Activated naive CD4-positive, alpha-beta T cell treated with anti-CD3 and anti-CD28 coated beads, Interleukin-2, amount 50 U/mL, for 24 hours (primary cell): ENCODE measurements at regions not wholly inside any gene's neighbourhood (a gene's known extent, or its start where the extent isn't known, plus 50 kb on each side); places are given as distances from the start of the nearest gene placed in this dataset.
"Not testable (repeated sequence)": the region's sequence is repeated elsewhere in the genome, so short reads cannot be mapped to it uniquely, and the experiment has no call there.

Source experiments
- H3K27ac Mint-ChIP-seq: one replicate; pipeline ENCODE4 v1.8.0; 2021; ENCODE audit warnings: mild to moderate bottlenecking, mixed read lengths
- H3K27me3 Mint-ChIP-seq: one replicate; pipeline ENCODE4 v1.8.0; 2021; ENCODE audit warnings: mixed read lengths
- H3K36me3 Mint-ChIP-seq: one replicate; pipeline ENCODE4 v1.8.0; 2021; ENCODE audit warnings: mixed read lengths
- H3K4me1 Mint-ChIP-seq: one replicate; pipeline ENCODE4 v1.8.0; 2021; ENCODE audit warnings: mixed read lengths
- H3K4me3 Mint-ChIP-seq: one replicate; pipeline ENCODE4 v1.8.0; 2021; ENCODE audit warnings: mild to moderate bottlenecking, mixed read lengths
- H3K9me3 Mint-ChIP-seq: one replicate; pipeline ENCODE4 v1.8.0; 2021; ENCODE audit warnings: mixed read lengths

GRCh38 chr1:8239306-8240023, 78.4 kb upstream of the SLC45A1 start:
- Mint-ChIP-seq H3K27ac (no peak overlapping the region), H3K4me3 (no peak overlapping the region), H3K27me3 (peaks cover 3% of the 10 kb centered on the region), H3K4me1 (peaks cover 5% of the 10 kb centered on the region), H3K36me3 (no peaks in the 10 kb centered on the region), H3K9me3 (no peaks in the 10 kb centered on the region)

DNA sequence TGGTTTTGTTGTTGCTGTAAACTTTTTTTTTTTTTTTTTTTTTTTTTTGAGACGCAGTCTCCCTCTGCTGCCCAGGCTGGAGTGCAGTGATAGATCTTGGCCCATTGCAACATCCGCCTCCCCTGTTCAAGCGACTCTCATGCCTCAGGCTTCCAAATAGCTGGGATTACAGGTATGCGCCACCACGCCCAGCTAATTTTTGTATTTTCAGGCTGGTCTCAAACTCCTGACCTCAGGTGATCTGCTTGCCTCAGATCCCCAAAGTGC, 78.9 kb upstream of the SLC45A1 start:
- Mint-ChIP-seq H3K9me3 (no peaks in the 10 kb centered on the region), H3K4me3 (no peak overlapping the region), H3K36me3 (no peaks in the 10 kb centered on the region), H3K4me1 (peaks cover 5% of the 10 kb centered on the region), H3K27ac (no peak overlapping the region), H3K27me3 (peaks cover 3% of the 10 kb centered on the region)

DNA sequence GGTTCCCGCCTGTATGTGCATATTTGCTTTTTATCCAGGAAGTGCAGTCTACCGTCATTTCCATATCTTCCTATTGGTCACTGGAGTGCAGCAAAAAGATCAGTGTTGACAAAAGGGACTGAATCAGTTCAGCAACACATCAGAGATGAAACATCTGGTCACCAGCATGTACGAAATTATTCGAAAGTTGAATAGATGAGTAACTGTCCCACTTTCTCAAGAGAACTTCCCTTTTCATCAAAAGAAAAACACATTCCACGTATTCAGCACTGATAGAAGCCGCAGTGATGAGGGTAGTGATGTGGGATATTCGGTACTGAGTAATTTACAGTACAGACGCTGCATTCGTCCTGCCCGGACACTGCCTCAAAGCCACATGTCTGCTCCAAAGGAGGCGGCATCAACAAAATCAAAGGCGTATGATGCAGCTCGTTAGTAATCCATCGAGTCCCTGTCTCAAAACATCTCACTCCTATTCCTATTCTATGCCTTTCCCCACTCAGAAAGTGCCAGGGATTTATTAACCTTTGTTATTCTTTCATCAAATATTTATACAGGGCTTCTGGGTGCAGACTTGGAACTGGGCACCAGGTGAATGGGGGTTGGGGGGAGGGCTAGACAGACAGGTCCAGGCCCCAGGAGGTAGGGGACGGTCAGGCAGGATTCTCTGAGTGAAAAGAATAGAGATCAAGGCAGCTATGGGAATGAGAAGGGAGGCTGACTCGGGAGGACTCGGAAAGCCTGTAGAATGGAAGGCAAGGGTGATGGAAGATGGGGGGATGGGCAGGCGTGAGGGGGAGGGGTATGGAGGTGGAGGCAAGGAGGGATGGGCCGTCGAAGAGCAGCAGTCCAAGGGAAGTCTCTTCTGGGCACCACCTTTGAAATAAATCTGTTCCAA, 79.5 kb upstream of the SLC45A1 start:
- H3K36me3 Mint-ChIP-seq: no peaks in the 10 kb centered on the region
- no peak overlapping the region for H3K27ac Mint-ChIP-seq
- no peak overlapping the region for H3K4me3 Mint-ChIP-seq
- H3K27me3 Mint-ChIP-seq: peaks cover 3% of the 10 kb centered on the region
- no peaks in the 10 kb centered on the region for H3K9me3 Mint-ChIP-seq
- peaks cover 5% of the 10 kb centered on the region for H3K4me1 Mint-ChIP-seq

GRCh38 chr1:8232036-8232757, 85.7 kb upstream of the SLC45A1 start:
- no peaks in the 10 kb centered on the region for H3K36me3 Mint-ChIP-seq
- H3K27ac Mint-ChIP-seq: no peak overlapping the region
- H3K9me3 Mint-ChIP-seq: no peaks in the 10 kb centered on the region
- H3K4me3 Mint-ChIP-seq: no peak overlapping the region
- H3K4me1 Mint-ChIP-seq: no peaks in the 10 kb centered on the region
- H3K27me3 Mint-ChIP-seq: peaks cover 1% of the 10 kb centered on the region

GRCh38 chr1:8230292-8230621, 87.7 kb upstream of the SLC45A1 start:
- Mint-ChIP-seq H3K27me3 (peaks cover 1% of the 10 kb centered on the region), H3K4me1 (peaks cover under 1% of the 10 kb centered on the region), H3K27ac (no peak overlapping the region), H3K9me3 (no peaks in the 10 kb centered on the region), H3K36me3 (no peaks in the 10 kb centered on the region), H3K4me3 (no peak overlapping the region)

- Mint-ChIP-seq H3K27ac (no peak overlapping the region), H3K36me3 (no peaks in the 10 kb centered on the region), H3K4me3 (no peak overlapping the region), H3K4me1 (peaks cover 6% of the 10 kb centered on the region), H3K27me3 (peaks cover 3% of the 10 kb centered on the region), H3K9me3 (no peaks in the 10 kb centered on the region)
Measured at GRCh38 chr1:8228253-8228652, 89.7 kb upstream of the SLC45A1 start.

GRCh38 chr1:8227674-8228073, 90.2 kb upstream of the SLC45A1 start:
- H3K4me3 Mint-ChIP-seq, H3K36me3 Mint-ChIP-seq, H3K9me3 Mint-ChIP-seq, H3K27ac Mint-ChIP-seq, H3K4me1 Mint-ChIP-seq, H3K27me3 Mint-ChIP-seq: not testable (repeated sequence)

DNA sequence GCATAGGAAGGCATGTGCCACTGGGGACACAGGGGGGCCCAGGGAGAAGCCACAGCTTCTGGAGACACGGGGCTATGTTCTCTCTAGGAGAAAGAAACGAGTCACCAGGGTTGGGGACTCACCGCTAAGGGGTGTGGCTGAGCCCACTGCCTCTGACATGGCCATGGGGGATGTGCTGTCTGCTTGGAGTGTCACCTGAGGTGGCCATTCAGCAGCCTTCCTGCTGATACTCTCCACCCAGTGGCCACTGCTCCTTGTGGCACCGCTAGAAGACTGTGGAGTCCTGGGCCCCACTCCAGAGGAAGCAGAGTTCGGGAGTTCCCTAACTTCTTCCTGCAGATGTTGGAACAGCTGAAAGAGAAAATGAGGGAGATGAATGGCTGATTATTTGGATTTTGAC, 91.2 kb upstream of the SLC45A1 start:
- H3K4me1 Mint-ChIP-seq: peaks cover 6% of the 10 kb centered on the region
- no peak overlapping the region for H3K27ac Mint-ChIP-seq
- no peaks in the 10 kb centered on the region for H3K9me3 Mint-ChIP-seq
- no peak overlapping the region for H3K4me3 Mint-ChIP-seq
- peaks cover 3% of the 10 kb centered on the region for H3K27me3 Mint-ChIP-seq
- no peaks in the 10 kb centered on the region for H3K36me3 Mint-ChIP-seq

DNA sequence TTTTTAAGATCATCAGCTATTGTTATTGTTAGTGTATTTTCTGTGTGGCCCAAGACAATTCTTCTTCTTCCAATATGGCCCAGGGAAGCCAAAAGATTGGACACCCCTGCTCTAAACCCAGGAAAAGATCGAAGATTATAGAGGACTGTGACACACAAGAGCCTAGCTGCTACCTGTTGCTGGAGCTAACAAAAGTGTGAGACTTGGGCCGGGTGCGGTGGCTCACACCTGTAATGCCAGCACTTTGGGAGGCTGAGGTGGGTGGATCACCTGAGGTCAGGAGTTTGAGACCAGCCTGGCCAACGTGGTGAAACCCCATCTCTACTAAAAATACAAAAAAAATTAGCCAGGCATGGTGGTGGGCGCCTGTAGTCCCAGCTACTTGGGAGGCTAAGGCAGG, 91.9 kb upstream of the SLC45A1 start:
- not testable (repeated sequence) for H3K4me1 Mint-ChIP-seq, H3K27ac Mint-ChIP-seq, H3K4me3 Mint-ChIP-seq, H3K9me3 Mint-ChIP-seq, H3K36me3 Mint-ChIP-seq, H3K27me3 Mint-ChIP-seq

DNA sequence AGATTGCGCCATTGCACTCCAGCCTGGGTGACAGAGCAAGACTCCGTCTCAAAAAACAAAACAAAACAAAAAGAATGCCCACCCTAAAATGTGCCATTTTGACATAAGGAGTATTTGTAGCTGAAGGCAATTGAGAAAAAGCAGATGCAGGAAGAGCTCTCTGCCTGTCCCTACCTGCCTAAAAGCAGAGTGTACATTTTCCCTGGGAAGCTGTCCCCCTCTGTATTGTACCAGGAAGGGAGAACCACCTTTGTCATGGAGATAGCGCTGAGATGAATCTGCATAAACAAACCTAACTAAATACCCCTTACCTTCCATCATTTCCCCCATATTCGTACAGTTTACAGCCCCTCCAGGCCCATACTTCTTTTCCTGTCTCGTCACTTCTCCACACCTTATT, 94.4 kb upstream of the SLC45A1 start:
- Mint-ChIP-seq H3K27me3 (peaks cover 8% of the 10 kb centered on the region), H3K4me3 (no peak overlapping the region), H3K9me3 (no peaks in the 10 kb centered on the region), H3K27ac (no peak overlapping the region), H3K36me3 (no peaks in the 10 kb centered on the region), H3K4me1 (peaks cover 6% of the 10 kb centered on the region)

DNA sequence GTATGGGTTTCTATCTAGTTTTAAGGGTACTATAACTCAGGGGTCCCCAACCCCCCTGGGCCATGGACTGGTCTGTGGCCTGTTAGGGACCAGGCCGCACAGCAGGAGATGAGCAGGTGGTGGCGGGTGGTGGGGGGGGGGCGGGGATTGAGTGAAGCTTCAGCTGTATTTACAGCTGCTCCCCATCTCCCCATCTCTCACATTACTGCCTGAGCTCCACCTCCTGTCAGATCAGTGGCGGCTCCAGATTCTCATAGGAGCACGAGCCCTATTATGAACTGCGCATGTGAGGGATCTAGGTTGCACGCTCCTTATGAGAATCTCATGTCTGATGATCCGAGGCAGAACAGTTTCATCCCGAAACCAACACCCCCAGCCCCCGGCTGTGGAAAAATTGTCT, 95.1 kb upstream of the SLC45A1 start:
- Mint-ChIP-seq H3K9me3 (no peaks in the 10 kb centered on the region), H3K36me3 (no peaks in the 10 kb centered on the region), H3K27ac (no peak overlapping the region), H3K4me1 (peaks cover 7% of the 10 kb centered on the region), H3K4me3 (no peak overlapping the region), H3K27me3 (peaks cover 9% of the 10 kb centered on the region)

GRCh38 chr1:8219530-8219929, 98.4 kb upstream of the SLC45A1 start:
- H3K27ac Mint-ChIP-seq: no peak overlapping the region
- H3K27me3 Mint-ChIP-seq: peaks cover 12% of the 10 kb centered on the region

DNA sequence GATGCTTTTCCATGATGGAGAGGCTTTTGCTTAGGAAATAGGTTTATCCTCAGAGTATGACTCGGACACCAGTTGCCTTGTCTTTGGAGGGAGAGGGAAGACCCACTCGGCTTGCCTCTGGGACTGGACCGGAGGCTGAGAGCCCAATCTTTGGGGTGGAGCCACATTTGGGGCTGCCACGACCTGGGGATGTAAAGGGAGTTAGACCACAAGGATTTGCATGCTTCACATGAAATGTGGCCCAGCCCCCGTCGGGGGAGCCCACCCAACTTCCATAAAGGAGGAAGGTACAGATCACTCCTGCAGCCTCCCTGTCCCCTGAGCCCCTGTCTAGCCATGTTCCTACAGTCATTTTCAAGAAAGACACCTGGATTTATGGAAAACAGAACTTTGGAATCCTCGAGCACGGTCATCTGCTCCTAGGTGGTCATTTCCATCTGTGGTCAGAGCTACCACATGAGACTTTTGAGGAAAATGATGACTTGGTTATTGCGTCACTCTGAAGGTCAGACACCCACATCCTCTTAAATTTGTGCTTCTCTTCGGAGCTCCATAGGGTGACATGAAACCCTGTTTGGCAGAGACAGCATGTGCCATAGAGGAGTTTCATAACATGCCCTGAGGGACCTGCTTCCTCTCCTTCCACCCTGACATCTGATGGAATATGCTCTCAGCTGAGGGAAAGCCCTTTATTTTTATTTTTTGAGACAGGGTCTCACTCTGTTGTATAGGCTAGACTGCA, 99.4 kb upstream of the SLC45A1 start:
- H3K4me3 Mint-ChIP-seq: no peak overlapping the region
- no peak overlapping the region for H3K27ac Mint-ChIP-seq
- peaks cover 4% of the 10 kb centered on the region for H3K4me1 Mint-ChIP-seq
- H3K27me3 Mint-ChIP-seq: peaks cover 12% of the 10 kb centered on the region
- no peaks in the 10 kb centered on the region for H3K36me3 Mint-ChIP-seq
- H3K9me3 Mint-ChIP-seq: no peaks in the 10 kb centered on the region

More at GRCh38 chr1:8219530-8219929, 98.4 kb upstream of the SLC45A1 start:
- H3K4me1 Mint-ChIP-seq: peaks cover 4% of the 10 kb centered on the region
- H3K4me3 Mint-ChIP-seq: no peak overlapping the region
- H3K9me3 Mint-ChIP-seq: no peaks in the 10 kb centered on the region
- no peaks in the 10 kb centered on the region for H3K36me3 Mint-ChIP-seq

GRCh38 chr1:8217809-8218208, 100.1 kb upstream of the SLC45A1 start:
- H3K27ac Mint-ChIP-seq: peak overlapping the region; percentile 23
- peaks cover 12% of the 10 kb centered on the region for H3K27me3 Mint-ChIP-seq
- H3K4me3 Mint-ChIP-seq: peak overlapping the region; percentile 72
- H3K9me3 Mint-ChIP-seq: no peaks in the 10 kb centered on the region
- H3K4me1 Mint-ChIP-seq: peaks cover 4% of the 10 kb centered on the region
- H3K36me3 Mint-ChIP-seq: no peaks in the 10 kb centered on the region

DNA sequence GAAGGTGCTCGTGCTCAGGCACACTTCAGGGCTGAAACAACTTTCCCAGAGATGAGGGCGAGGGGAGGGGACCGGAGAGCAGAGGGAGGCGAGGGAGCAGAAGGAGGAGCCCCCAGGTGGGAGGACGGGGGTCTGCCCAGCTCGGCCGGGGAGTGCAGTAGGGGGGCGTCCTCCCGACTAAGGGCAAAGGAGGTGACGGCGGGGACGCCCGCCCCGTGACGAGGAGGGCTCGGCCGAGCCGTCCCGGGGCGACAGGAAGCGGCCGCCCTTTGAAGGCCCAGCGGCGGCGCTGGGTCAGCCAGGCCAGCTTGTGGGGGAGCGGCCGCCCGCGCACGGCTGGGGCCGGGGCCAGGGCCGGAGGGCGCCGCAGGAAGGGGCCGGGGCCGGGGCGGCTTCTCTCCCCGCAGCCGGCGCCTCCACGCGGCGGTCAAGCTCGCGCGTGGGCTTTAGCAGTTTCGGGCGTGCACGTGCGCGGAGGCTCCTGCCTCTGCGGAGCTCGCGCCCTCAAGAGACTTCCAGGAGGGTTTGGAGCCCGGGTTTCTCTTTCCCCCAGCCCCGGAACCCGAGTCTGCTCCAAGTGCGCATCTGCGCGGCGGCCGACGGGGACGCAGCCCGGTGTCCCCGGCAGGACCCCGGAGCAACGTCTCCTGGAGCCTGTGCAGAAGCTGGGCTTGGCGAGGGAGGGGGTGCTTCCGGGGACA, 100.8 kb upstream of the SLC45A1 start:
- H3K4me3 Mint-ChIP-seq: peak overlapping the region; percentile 79
- H3K27me3 Mint-ChIP-seq: peaks cover 15% of the 10 kb centered on the region
- no peaks in the 10 kb centered on the region for H3K9me3 Mint-ChIP-seq
- H3K36me3 Mint-ChIP-seq: no peaks in the 10 kb centered on the region
- peaks cover 4% of the 10 kb centered on the region for H3K4me1 Mint-ChIP-seq
- H3K27ac Mint-ChIP-seq: no peak overlapping the region
